Body of pancreas (tissue), 4 donors: ENCODE measurements at regions not wholly inside any gene's neighbourhood (a gene's known extent, or its start where the extent isn't known, plus 50 kb on each side); places are given as distances from the start of the nearest gene placed in this dataset.

Source experiments
- POLR2A ChIP-seq, 3 donors: fragments of 450-650 bp; IDR thresholded peaks; one replicate each; pipeline ENCODE4 v1.6.1; 2016; ENCODE audit warnings: antibody characterized with exemption in 3 of 3, mild to moderate bottlenecking in 2 of 3
- TF ChIP-seq, protein P1 (sequence below), 7 experiments: fragments of 450-650 bp in 4 of 7; fragments of 200-600 bp in 3 of 7; sonication (generic) in 3 of 7; IDR thresholded peaks; one replicate each; pipeline ENCODE4 v1.5.1; 2016 to 2019; ENCODE audit warnings: antibody characterized with exemption in 7 of 7

DNA sequence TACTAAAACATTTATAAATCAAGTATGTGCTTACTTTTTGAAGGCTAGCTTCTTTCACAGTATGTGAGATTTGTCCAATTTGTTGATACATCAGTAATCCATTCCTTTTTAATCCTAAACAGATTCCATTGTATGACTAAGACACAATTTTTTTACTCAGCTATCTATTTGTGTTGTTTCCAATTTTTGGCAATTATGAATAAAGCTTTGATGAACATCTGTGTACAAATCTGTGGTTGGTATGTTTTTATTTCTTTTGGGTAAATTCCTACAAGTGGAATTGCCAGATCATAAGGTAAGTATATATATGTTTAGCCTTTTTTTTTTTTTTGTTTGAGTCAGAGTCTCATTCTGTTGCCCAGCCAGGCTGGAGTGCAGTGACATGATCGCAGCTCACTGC, 56.2 kb upstream of the VEPH1 start:
- TF ChIP-seq POLR2A (IDR thresholded peaks at IDR 0.05): no peak
- TF ChIP-seq, protein P1, sequence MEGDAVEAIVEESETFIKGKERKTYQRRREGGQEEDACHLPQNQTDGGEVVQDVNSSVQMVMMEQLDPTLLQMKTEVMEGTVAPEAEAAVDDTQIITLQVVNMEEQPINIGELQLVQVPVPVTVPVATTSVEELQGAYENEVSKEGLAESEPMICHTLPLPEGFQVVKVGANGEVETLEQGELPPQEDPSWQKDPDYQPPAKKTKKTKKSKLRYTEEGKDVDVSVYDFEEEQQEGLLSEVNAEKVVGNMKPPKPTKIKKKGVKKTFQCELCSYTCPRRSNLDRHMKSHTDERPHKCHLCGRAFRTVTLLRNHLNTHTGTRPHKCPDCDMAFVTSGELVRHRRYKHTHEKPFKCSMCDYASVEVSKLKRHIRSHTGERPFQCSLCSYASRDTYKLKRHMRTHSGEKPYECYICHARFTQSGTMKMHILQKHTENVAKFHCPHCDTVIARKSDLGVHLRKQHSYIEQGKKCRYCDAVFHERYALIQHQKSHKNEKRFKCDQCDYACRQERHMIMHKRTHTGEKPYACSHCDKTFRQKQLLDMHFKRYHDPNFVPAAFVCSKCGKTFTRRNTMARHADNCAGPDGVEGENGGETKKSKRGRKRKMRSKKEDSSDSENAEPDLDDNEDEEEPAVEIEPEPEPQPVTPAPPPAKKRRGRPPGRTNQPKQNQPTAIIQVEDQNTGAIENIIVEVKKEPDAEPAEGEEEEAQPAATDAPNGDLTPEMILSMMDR (IDR thresholded peaks at IDR 0.05): no peak
